ENCODE measurements at regions not wholly inside any gene's neighbourhood (a gene's known extent, or its start where the extent isn't known, plus 50 kb on each side); places are given as distances from the start of the nearest gene placed in this dataset.

GRCh38 chr1:96025062-96025461, 696.5 kb upstream of the PTBP2 start:
- no peak overlapping the region for H3K27ac Mint-ChIP-seq (ENCODE audit: unreplicated experiment)
- no peaks in the 10 kb centered on the region for H3K36me3 Mint-ChIP-seq (ENCODE audit: unreplicated experiment)
- no peaks in the 10 kb centered on the region for H3K9me3 Mint-ChIP-seq (ENCODE audit: unreplicated experiment)
- peaks cover 4% of the 10 kb centered on the region for H3K4me1 Mint-ChIP-seq (ENCODE audit: low read depth, unreplicated experiment)
- no peak for TF ChIP-seq CTCF (IDR thresholded peaks at IDR 0.05; ENCODE audit: partially characterized antibody, unreplicated experiment)
- no peak overlapping the region for H3K4me3 Mint-ChIP-seq (ENCODE audit: unreplicated experiment)
- no peak for DNase-seq
- H3K27me3 Mint-ChIP-seq (ENCODE audit: unreplicated experiment) = no peaks in the 10 kb centered on the region

- no peak for DNase-seq
- Mint-ChIP-seq H3K4me1 (ENCODE audit: low read depth, unreplicated experiment) (peaks cover 3% of the 10 kb centered on the region), H3K27me3 (ENCODE audit: unreplicated experiment) (no peaks in the 10 kb centered on the region), H3K27ac (ENCODE audit: unreplicated experiment) (no peak overlapping the region), H3K4me3 (ENCODE audit: unreplicated experiment) (no peak overlapping the region), H3K9me3 (ENCODE audit: unreplicated experiment) (no peaks in the 10 kb centered on the region), H3K36me3 (ENCODE audit: unreplicated experiment) (no peaks in the 10 kb centered on the region)
- TF ChIP-seq CTCF (IDR thresholded peaks at IDR 0.05; ENCODE audit: partially characterized antibody, unreplicated experiment) = no peak
These were observed 693.5 kb upstream of the PTBP2 start for GRCh38 chr1:96028071-96028470.

- no peak for TF ChIP-seq CTCF (IDR thresholded peaks at IDR 0.05; ENCODE audit: partially characterized antibody, unreplicated experiment)
- H3K4me3 Mint-ChIP-seq (ENCODE audit: unreplicated experiment) = no peak overlapping the region
- no peaks in the 10 kb centered on the region for H3K36me3 Mint-ChIP-seq (ENCODE audit: unreplicated experiment)
- H3K27me3 Mint-ChIP-seq (ENCODE audit: unreplicated experiment) = no peaks in the 10 kb centered on the region
- H3K27ac Mint-ChIP-seq (ENCODE audit: unreplicated experiment) = no peak overlapping the region
- no peak for DNase-seq
- H3K4me1 Mint-ChIP-seq (ENCODE audit: low read depth, unreplicated experiment) = no peaks in the 10 kb centered on the region
- no peaks in the 10 kb centered on the region for H3K9me3 Mint-ChIP-seq (ENCODE audit: unreplicated experiment)
These were observed 691.3 kb upstream of the PTBP2 start for GRCh38 chr1:96030312-96030711.

- H3K4me3 Mint-ChIP-seq (ENCODE audit: unreplicated experiment) = no peak overlapping the region
- no peak for DNase-seq
- H3K9me3 Mint-ChIP-seq (ENCODE audit: unreplicated experiment) = no peaks in the 10 kb centered on the region
- H3K27me3 Mint-ChIP-seq (ENCODE audit: unreplicated experiment) = no peaks in the 10 kb centered on the region
- H3K36me3 Mint-ChIP-seq (ENCODE audit: unreplicated experiment) = no peaks in the 10 kb centered on the region
- H3K27ac Mint-ChIP-seq (ENCODE audit: unreplicated experiment) = no peak overlapping the region
- no peak for TF ChIP-seq CTCF (IDR thresholded peaks at IDR 0.05; ENCODE audit: partially characterized antibody, unreplicated experiment)
- no peaks in the 10 kb centered on the region for H3K4me1 Mint-ChIP-seq (ENCODE audit: low read depth, unreplicated experiment)
These were observed 687.6 kb upstream of the PTBP2 start for GRCh38 chr1:96034006-96034405.

- no peaks in the 10 kb centered on the region for H3K27me3 Mint-ChIP-seq (ENCODE audit: unreplicated experiment)
- DNase-seq = no peak
- no peak for TF ChIP-seq CTCF (IDR thresholded peaks at IDR 0.05; ENCODE audit: partially characterized antibody, unreplicated experiment)
- no peaks in the 10 kb centered on the region for H3K4me1 Mint-ChIP-seq (ENCODE audit: low read depth, unreplicated experiment)
- no peak overlapping the region for H3K27ac Mint-ChIP-seq (ENCODE audit: unreplicated experiment)
- no peaks in the 10 kb centered on the region for H3K36me3 Mint-ChIP-seq (ENCODE audit: unreplicated experiment)
- H3K4me3 Mint-ChIP-seq (ENCODE audit: unreplicated experiment) = no peak overlapping the region
- no peaks in the 10 kb centered on the region for H3K9me3 Mint-ChIP-seq (ENCODE audit: unreplicated experiment)
These were observed 684.8 kb upstream of the PTBP2 start for GRCh38 chr1:96036763-96037162.
